ENCODE measurements at regions not wholly inside any gene's neighbourhood (a gene's known extent, or its start where the extent isn't known, plus 50 kb on each side); places are given as distances from the start of the nearest gene placed in this dataset.

GRCh38 chr3:30123224-30123623, 483.2 kb upstream of the TGFBR2 start:
- DNase-seq = no peak

- no peak for DNase-seq
These were observed 482.6 kb upstream of the TGFBR2 start for GRCh38 chr3:30123755-30124154.

GRCh38 chr3:30124435-30125370, 481.7 kb upstream of the TGFBR2 start:
- DNase-seq = no peak

GRCh38 chr3:30129765-30130164, 476.6 kb upstream of the TGFBR2 start:
- no peak for DNase-seq

DNA sequence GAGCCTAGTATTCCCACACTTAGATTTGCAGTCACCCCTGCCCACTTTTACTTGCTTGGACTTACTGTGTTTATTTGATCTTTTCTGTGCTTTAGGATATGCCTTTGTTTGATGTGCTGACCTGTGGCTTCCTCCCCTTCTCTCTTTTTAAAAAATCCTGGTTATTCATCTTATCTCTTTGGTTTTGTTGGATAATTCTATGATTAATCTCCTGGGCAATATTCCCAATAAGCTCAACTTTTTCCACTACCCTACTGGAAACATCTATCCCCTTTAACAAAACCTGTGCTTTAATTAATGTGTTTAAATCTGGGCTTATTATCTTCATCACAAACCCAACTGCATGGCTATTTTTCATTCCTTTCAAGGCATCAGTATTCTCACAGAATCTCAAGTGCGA, 476.0 kb upstream of the TGFBR2 start:
- DNase-seq = no peak

DNA sequence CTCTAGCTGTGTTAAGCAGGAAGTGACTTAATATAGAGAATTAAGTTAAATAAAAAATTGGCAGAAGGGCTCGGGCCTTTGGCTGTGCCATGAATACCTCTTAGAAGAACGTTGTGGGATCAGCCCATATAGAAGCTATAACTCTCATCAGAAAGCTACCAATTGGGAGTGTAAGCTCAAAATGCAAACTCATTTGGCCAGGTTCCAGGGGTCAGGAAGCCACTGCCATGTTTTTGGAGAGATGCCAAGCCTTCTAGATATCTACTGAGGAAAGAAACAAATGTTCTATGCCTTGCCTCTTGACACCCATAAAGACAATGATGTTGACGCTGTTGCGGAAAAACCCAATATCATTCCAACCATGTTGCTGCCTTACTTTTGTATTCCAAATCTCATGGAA, 475.2 kb upstream of the TGFBR2 start:
- no peak for DNase-seq

- no peak for DNase-seq
These were observed 471.2 kb upstream of the TGFBR2 start for GRCh38 chr3:30135190-30135589.

DNA sequence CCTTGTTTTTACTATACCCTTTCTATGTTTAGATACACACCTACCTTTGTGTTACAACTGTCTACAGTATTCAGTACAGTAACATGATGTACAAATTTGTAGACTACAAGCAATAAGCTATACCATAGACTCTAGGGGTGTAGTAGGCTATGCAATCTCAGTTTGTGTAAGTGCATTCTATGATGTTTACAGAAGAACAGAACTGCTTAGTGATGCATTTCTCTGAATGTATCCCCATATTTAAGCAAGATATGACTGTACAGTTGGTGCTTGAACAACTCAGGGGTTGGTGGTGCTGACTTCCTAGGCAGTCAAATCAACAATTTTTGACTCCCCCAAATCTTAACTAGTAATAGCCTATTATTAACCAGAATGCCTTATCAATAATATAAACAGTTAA, 467.1 kb upstream of the TGFBR2 start:
- no peak for DNase-seq

DNA sequence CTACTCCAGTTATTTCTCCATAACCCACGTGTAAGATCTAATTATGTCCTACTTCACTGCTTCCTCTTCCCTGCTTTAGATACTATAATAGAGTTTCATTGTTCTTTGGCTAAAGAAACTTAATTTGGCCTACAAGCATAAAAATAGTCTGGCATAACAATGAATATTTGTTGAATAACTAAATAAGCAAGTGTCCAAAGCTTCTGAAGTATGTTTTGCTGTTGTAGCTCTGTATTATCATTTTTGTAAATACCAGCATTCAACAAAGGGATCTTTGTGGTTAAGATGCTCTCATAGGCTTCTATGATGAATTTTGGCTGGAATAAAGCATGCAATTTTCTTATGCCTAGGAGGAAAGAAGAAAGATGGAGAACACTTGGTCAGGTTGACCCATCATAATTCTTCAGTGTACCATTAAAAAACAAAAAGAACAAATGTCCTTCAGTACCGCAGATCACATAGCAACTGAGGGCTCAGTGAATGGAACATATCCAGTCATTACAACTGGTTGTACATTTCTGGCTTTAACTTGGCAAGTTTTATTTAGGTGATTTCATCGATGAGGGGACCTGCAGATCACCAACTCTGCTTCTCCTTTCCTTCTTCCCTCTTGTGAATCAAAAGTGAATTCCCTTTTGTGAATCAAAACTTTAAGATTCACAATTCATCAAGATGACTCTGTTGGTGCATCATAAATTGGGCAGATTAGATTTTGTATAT, 465.9 kb upstream of the TGFBR2 start:
- no peak for DNase-seq

DNA sequence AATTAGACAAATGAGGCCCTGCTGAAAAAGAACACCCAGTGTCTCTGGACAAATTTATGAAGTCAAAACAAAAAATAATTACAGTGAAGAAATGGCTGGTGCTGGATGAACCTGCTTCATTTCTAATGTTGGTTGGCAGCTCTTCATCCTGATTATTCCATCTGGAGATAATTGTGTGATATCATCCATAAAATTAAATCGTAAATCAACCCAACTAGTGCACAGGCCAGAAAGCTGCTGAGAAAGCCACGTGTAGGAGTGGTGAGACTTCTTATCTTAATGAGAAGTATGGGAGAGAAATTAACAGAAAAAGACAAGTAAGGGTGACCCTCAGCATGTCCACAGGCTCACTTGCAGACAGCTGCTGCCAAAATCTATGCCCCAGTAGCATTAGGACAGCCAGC, 465.2 kb upstream of the TGFBR2 start:
- no peak for DNase-seq

DNA sequence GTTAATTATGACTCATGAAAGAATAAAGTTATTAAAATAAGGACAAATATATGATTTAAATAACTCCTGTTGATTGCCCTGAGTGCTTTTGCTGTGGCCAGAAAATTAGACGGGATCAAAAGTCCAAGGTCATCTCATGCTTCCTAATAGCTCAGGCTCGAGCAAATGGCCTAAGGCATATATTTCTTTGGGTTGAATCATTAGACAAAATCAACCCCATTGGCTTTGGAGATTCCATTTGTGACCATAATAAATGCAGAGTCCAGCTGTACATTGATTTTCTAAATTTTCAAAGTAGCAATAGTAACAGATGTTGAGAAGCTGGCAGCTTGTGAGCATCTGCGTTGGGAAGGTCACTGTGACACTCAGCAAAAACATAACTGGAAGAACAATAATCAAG, 464.5 kb upstream of the TGFBR2 start:
- DNase-seq = no peak

DNA sequence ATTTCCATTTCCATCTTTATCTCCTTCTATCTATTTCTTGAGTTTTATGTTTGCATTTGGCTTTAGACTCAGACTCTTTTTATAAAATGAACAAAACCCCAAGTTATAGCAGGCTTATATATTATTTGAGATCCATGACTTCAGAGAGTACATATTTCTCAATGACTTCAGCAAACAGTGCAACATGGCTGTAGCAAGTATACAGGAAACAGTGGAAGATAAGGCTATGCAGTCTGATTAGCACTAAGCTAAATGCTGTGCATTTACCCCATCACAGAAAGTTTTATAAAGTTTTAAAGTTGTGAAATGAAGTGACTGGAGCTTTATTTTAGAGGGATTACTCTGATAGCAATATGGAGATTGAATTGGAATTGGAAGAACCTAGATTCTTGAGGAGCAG, 463.5 kb upstream of the TGFBR2 start:
- DNase-seq = no peak

DNA sequence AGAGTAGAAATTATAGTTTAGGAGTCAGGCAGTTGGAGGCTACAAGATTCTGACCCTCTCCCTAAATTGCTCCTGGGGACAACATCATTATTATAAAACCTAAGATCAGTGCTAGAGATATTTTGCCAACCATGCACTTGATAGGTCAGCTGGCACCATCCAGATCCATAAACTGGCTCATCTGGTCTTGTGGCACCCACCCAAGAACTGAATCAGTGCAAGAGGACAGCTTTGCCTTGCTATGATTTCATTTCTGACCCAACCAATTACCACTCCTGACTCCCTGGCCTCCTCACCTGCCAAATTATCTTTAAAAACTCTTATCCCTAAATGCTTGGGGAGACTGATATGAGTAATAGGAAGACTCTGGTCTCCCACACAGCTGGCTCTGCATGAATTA, 461.1 kb upstream of the TGFBR2 start:
- DNase-seq = no peak

DNA sequence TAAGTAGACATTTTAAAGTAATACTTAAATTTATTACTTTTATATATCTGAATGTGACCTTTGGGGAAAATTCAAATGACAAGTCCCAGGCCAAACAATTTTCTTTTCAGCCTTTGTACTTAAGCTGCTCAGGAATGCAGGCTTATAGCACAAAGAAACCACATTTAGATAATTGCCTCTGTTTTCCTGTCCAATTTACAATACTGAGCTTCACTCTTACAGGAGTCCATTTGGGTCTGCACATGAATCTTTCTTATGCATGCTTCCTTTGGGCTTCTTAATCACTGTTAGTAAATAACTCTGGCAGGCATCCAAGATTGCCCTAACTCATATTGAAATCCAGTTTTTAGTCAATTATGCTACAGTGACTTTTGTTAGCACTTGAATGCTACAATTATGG, 459.4 kb upstream of the TGFBR2 start:
- DNase-seq = no peak

DNA sequence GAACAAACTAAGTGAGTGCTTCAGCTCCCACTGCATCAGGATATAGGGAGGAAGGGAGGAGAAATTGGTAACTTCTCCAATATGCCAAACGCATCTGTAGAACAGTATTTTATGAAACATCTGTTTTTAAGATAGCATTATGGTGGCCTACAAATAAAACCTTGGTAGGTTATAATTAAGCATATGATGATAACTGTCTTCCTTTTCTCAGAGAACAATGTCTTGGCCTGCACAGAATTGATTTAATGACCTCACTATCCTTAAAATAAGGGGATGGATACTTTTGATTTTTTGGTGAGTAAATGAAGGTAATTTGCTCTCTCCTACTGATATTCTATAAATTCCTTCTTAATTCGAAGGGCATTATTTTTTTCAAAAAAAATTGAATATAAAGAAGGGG, 451.5 kb upstream of the TGFBR2 start:
- no peak for DNase-seq

GRCh38 chr3:30155755-30156154, 450.6 kb upstream of the TGFBR2 start:
- DNase-seq = no peak

GRCh38 chr3:30156586-30157498, 449.6 kb upstream of the TGFBR2 start:
- no peak for DNase-seq

GRCh38 chr3:30161375-30161774, 445.0 kb upstream of the TGFBR2 start:
- DNase-seq = no peak

- DNase-seq = no peak
These were observed 443.8 kb upstream of the TGFBR2 start for GRCh38 chr3:30162579-30162978.

DNA sequence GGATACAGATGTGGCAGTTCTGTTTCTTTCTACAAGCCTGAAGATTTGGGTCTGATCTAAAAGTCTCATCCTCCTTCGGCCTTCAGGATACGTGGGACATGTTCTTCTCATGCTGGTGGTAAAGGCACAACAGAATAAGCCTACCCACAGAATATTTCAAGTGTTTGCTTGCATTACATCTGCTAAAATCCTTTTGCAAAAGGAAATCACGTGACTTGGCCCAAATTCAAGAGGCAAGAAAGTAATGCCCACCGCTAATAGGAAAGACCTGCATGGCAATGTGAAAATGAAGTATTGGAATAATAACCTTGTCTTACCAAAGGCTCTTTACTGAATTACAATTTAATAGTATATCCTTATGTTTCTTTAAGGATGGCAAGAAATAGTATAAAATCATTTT, 439.9 kb upstream of the TGFBR2 start:
- DNase-seq = no peak

DNA sequence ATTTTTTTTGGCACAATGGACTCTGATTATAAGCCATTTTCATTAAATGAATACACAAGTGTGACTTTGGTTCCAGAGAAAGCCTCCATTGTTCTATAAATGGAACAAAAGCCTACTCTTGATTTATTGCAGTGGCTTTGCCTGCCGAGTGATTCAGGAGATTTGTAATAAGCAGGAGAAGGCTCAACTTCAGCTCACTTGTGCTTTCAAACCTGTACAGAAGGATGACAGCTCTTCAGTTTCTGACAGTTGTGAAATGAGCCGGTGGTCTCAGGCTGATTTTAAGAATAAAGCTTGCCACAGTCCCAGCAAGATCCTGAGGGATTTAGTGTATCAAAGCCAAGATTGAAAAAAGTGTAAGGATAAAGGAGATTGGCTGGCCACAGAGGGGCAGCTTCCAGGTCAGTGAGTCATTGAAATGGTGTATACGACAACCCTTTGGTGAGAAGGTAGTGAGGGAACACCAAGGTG, 438.8 kb upstream of the TGFBR2 start:
- DNase-seq = no peak

DNA sequence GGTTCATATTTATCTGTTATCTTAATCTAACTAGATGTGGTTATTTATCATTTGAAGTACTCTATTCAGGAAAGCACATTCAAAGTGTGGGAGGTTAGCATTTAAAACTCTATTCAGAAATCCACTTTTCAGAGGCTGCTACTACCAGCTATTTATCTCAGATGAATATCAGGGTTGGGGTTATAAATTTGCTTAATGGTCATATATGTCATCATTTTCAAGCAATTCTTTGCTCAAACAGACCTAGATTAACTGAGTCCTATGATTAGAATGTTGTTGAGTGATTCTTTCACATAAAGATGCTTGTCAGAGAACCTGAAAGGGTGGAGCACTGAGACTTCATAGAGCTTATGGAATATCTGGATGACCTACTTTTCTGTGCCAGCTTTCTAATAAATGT, 436.9 kb upstream of the TGFBR2 start:
- DNase-seq = no peak

All from CD4-positive, alpha-beta T cell treated with Interleukin-17A for 1 hour (primary cell).